Eye (tissue), 1 donor: ENCODE measurements at regions not wholly inside any gene's neighbourhood (a gene's known extent, or its start where the extent isn't known, plus 50 kb on each side); places are given as distances from the start of the nearest gene placed in this dataset.

ENCODE experiments used
- DNase-seq: peaks from one replicate; pipeline ENCODE4 v3.0.0-alpha.2; 2015

GRCh38 chr3:150080058-150080730 lies 109.5 kb upstream of the PFN2 start:
- DNase-seq = peak; percentile 32

GRCh38 chr3:150079029-150079739 lies 108.5 kb upstream of the PFN2 start:
- peak; percentile 92 for DNase-seq

DNA sequence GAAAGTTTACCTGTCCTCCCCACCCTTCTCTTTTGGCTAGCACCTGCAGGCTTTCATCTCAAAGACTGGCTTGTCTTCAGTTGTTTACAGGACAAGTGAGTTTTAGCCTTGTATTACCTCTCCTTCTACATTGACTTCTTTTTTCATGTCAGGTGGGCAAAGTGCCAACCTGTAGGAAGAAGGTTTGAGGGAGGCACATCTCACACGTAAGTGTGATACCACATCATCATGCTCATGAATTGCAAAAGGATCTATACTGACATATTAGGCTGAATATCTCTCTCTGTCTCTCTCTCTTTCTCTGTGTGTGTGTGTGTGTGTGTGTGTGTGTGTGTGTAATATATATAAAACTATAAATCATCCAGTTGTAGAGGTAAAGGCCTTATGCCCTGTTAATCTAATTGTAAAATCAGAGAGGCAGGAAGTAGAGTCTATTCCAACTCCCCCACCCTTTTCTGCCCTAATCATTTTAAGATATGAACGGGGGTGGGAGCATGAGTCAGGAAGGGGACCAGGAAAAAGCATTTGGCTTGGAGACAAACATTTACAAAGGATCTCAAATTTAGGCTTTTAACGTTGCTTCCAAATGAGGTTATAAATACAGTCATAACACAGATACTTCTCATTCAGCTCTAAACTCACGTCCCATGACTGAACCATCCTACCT lies 107.0 kb upstream of the PFN2 start:
- DNase-seq = no peak

DNA sequence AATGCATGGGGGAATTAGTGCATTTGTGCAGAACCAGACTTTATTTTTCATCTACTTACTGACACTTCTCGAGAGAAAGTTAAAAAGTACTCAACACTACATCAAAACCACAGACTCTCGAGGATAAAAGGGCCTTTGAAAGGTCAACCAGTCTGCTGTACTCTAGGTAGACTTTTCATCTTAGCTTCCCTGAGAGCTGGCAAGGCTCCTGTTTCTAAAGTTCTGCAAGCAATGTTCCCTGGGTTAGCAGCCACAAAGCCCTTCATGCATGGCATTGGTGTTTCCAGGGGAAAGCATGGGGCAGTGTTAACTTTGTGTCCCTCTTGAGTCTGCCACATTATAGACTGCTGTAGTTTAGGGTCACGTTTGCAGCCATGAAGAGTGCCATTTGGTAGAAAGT lies 106.4 kb upstream of the PFN2 start:
- DNase-seq = no peak

DNA sequence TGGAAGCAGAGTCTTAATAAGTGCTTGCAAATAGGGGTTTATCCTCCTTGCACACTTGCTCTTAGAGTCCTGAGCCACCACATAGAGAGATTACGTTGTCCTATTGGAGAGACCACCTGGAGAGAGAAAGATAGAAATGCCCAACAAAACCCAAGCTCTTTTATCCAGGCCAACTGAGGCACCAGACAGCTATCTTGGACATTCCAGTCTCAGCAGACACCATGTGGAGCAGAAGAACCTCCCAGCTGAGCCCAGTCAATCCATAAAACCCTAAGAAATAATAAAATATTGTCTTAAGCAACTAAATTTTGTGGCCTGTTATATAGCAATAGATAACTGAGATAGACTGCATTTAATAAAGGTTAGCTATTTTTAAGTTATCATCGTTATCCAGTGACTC lies 105.7 kb upstream of the PFN2 start:
- DNase-seq = no peak

DNA sequence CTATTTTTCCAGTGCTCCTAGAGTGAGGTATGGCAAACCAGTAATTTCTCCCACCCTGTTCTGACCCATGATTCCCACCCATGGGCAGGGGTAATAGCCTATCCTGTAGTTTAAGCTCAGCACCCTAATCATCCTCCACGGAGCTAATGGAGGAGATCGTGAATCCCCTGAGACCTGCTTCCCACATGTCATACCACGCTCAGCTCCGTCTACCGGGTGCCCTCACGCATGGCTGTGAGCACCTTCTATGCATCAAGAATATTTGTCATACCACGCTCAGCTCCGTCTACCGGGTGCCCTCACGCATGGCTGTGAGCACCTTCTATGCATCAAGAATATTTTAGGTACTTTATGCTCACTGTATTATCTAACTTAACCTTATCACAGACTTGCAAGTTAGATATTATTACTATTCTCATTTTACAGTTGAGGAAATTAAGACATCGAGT lies 104.7 kb upstream of the PFN2 start:
- no peak for DNase-seq

DNA sequence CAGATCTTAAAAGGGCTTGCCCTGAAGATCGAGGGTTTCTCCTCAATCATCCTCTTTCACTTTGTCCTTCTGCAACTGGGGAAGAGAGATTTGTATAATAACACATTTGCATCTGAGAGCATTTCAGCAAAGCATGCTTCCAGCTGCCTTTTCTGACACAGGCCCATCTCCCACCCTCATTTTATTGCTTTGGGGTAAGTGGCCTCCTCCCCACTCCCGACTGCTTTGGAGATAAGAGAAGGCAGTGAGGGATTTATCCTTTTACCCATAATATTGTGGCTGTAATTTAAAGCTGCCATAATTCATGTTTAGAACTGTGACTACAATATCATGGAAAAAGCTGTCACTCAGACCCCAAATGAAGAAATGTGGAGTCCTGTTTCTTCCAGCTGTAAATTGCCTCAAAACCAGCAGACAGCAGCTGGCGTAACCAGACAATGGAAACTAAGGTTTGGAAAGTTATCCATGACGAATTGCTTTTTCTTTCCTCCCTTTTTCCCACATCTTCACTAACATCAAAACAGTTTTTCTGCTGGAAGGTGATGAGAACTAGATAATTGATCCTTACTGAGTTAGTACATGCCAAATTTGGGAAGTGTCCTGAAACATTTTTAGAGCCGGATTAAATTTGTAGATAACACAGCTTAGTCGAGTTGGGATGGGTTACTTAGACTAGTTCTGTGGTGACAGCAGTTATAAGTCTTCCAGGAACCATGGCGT lies 104.2 kb upstream of the PFN2 start:
- DNase-seq = peak; percentile 39

GRCh38 chr3:150074277-150074676 lies 103.6 kb upstream of the PFN2 start:
- DNase-seq = no peak

- DNase-seq = no peak
Measured at GRCh38 chr3:150073513-150073912, 102.8 kb upstream of the PFN2 start.

GRCh38 chr3:150073031-150073430 lies 102.3 kb upstream of the PFN2 start:
- DNase-seq = no peak

DNA sequence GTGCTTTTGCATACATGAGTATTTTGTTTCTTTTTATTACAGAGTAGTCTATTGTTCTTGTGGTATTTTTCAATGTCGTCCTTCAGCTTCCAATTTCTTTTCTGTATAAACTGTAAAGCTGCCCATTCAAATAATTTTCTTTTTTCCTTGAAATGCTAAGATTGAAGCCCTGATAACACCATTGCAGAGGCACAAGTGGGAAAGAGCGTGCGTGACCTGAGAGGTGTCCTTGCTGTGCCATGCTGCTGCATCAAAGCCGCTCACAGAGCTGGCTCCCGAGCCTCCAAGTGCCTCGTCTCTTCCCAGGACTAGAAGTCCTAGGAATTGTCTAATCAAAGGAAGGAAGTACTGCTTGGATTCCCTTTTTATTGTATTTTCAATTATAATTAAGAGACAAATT lies 101.9 kb upstream of the PFN2 start:
- DNase-seq = no peak

- DNase-seq = no peak
Measured at GRCh38 chr3:150070271-150070670, 99.6 kb upstream of the PFN2 start.

- DNase-seq = no peak
Measured at GRCh38 chr3:150069633-150070032, 98.9 kb upstream of the PFN2 start.

- DNase-seq = peak; percentile 10
Measured at GRCh38 chr3:150069154-150069527, 98.4 kb upstream of the PFN2 start.

DNA sequence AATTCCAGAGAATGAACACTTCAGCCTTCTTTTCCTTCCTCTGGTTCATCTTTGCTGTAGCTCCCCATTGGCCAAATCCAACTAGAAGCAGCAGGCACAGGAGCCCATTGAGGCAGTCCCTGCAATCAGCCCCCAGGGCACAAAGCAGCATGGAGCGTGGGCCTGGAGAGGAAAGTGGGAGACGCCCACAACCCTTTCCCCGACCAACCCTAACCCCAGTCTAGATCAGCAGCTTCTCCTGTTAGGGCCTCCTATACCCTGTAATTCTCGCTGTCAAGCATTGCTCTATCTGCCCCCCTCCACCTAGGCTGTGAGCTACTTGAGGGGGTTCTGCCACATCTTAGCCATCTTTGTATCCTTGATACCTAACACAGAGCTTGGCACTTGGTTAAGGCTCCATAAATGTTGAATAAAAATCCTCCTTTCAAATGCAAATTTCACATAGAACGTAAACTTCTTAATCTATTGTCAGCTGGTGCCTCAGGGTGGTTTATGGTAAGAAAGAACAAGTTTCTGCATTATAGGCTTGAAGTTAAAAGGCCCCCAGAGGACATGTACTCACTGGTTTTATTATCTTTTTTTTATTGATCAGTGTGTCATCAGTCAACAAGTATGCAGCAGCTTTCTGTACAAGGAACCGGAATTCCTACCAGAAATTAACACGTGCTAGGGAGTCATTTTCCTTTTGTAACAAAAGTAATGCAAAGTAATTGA lies 97.9 kb upstream of the PFN2 start:
- peak; percentile 13 for DNase-seq

GRCh38 chr3:150067561-150067960 lies 96.9 kb upstream of the PFN2 start:
- no peak for DNase-seq

DNA sequence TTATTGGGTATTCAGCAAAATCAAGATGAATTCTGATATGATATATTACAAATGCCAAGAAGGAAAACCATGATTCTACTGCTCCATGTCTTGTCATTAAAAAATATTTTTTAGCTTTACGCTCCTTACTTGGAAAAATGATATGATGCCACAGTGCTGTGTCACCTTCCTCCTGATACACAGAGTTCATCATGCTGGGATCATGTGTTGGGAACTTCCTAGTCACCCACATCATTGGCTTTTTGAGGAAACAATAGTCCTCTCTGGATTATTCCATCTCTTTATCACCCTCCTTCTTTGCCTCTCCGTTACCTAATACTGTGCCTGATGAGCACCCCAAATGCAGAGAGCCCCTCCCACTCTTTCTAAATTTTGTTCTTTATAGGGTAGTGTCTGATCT lies 94.3 kb upstream of the PFN2 start:
- no peak for DNase-seq

- no peak for DNase-seq
Measured at GRCh38 chr3:150063237-150063636, 92.5 kb upstream of the PFN2 start.

DNA sequence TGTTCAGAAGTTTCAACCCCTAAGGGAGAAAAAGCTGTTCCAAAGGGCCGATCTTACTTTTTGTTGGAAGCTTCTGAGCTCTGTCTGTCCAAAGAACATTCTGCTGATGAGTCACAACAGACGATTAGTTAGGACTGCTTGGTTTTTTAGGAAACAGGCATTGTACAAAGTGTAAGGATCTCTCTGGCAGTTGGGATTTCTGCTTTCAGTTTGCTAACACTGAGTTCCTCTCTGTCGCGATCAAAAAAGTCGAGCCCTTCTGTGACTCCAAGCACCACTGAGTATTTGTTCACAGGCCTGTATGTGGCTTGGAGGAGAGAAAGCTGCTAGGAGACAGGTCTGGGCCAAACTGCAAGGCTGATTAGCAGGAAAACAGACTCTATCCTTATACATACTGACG lies 91.8 kb upstream of the PFN2 start:
- DNase-seq = peak; percentile 64

DNA sequence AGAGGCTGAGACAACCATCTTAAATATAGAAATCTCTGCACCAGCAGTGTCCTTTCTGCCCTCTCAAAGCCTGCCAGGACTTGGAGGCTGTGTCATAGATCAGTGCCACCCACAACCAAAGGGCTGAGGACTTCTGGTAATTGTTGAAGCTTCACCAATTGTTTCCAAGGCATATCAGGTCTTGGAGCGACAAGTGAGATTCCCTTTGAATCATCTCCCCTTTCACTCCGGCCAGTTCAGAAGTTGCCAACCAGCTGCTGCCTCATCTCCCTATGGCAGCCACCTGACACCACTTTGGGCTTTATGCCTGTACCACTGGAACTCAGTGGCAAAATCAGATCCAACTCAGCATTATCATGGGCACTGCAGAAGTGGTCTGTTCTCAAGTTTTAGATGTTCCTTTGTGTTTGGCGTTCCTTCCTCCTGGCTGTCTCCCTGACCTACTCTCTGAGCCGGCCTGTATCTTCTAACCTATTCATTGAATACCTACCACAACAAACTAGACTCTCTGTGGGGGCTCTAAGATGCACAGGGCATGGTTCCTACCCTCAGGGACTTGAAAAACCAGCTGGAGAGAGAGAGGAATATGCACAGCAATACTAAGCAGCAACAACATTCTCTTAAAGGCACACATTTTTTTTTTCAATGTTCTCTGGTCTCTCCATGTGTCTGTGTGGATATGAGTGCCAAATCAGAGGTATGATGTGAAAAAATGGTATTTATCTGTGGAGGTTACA lies 90.8 kb upstream of the PFN2 start:
- DNase-seq = peak; percentile 17

GRCh38 chr3:150059729-150060128 lies 89.0 kb upstream of the PFN2 start:
- DNase-seq = no peak

DNA sequence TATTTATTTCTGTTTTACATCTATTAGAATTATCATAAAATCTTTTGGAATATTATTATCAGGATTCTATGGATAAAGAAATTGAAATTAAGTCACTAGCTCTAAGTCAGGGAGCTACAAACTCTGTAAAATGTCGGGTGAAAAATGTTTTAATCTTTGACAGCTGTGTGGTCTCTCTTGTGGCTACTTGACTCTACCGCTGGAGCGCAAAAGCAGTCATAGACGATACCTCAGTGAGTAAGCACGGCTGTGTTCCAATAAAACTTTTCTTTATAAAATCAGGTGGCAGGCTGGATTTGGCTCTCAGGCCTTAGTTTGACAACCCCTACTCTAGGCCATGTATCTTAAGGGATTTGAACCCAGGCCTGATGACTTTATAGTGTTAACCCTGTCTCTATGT lies 88.5 kb upstream of the PFN2 start:
- no peak for DNase-seq
